Fibroblast of the conjunctiva (primary cell): ENCODE measurements at regions not wholly inside any gene's neighbourhood (a gene's known extent, or its start where the extent isn't known, plus 50 kb on each side); places are given as distances from the start of the nearest gene placed in this dataset.
"Not testable (repeated sequence)": the region's sequence is repeated elsewhere in the genome, so short reads cannot be mapped to it uniquely, and the experiment has no call there.

Experiments used
- DNase-seq: peaks from one replicate; pipeline ENCODE4 v3.0.0-alpha.2; 2010; ENCODE audit warnings: low read depth

- DNase-seq, result no peak
Observed at GRCh38 chr11:70549386-70549785, 151.1 kb downstream of the CTTN start.

- no peak for DNase-seq
Observed at GRCh38 chr11:70549796-70550195, 151.5 kb downstream of the CTTN start.

GRCh38 chr11:70550456-70551195 is 152.3 kb downstream of the CTTN start:
- DNase-seq, result no peak

- DNase-seq, result no peak
Observed at GRCh38 chr11:70551351-70552166, 153.2 kb downstream of the CTTN start.

- DNase-seq, result no peak
Observed at GRCh38 chr11:70552167-70553150, 154.1 kb downstream of the CTTN start.

GRCh38 chr11:70555078-70555477 is 156.7 kb downstream of the CTTN start:
- no peak for DNase-seq

GRCh38 chr11:70556884-70557741 is 158.8 kb downstream of the CTTN start:
- no peak for DNase-seq

- no peak for DNase-seq
Observed at GRCh38 chr11:70557742-70558485, 159.6 kb downstream of the CTTN start.

- no peak for DNase-seq
Observed at GRCh38 chr11:70558681-70559080, 160.4 kb downstream of the CTTN start.

GRCh38 chr11:70559516-70559915 is 161.2 kb downstream of the CTTN start:
- DNase-seq, result no peak

GRCh38 chr11:70560621-70561020 is 162.3 kb downstream of the CTTN start:
- not testable (repeated sequence) for DNase-seq

- DNase-seq, result no peak
Observed at GRCh38 chr11:70566768-70567530, 168.6 kb downstream of the CTTN start.

- DNase-seq, result no peak
Observed at GRCh38 chr11:70567680-70568034, 169.3 kb downstream of the CTTN start.

- DNase-seq, result peak; percentile 10
Observed at GRCh38 chr11:70568035-70568813, 169.9 kb downstream of the CTTN start.

GRCh38 chr11:70568814-70569617 is 170.7 kb downstream of the CTTN start:
- no peak for DNase-seq

GRCh38 chr11:70569618-70569890 is 171.2 kb downstream of the CTTN start:
- DNase-seq, result no peak

GRCh38 chr11:70569996-70570692 is 171.8 kb downstream of the CTTN start:
- DNase-seq, result no peak
